B cell (primary cell): ENCODE measurements at regions not wholly inside any gene's neighbourhood (a gene's known extent, or its start where the extent isn't known, plus 50 kb on each side); places are given as distances from the start of the nearest gene placed in this dataset.

Experiments
- ATAC-seq: fragments of 200-7000 bp; cut with Tn5 transposase; one replicate; pipeline ENCODE4 v1.10.0; 2021; ENCODE audit warnings: low read depth, mild to moderate bottlenecking, moderate number of reproducible peaks, moderate library complexity
- CTCF ChIA-PET: fragments of 350-600 bp; sonication (Branson Sonifier 250); formaldehyde crosslinking; loops from one replicate; lab custom pipeline; 2021; ENCODE audit warnings: antibody characterized with exemption, inconsistent platforms; lab: Charles Lee
- POLR2A ChIA-PET: fragments of 350-600 bp; sonication (Branson Sonifier 250); formaldehyde crosslinking; loops from one replicate; lab custom pipeline; 2021; ENCODE audit warnings: antibody characterized with exemption; lab: Charles Lee
- DNase-seq: peaks from one replicate; pipeline ENCODE4 v3.0.0; 2013
- H2AFZ ChIP-seq: 2 replicates; pipeline ENCODE4 v1.6.1; 2012; ENCODE audit warnings: mild to moderate bottlenecking, low read depth, low read length; ENCODE audit not compliant: insufficient read depth, poor library complexity, severe bottlenecking
- H3K27ac ChIP-seq, 2 donors: 1 replicate in 1 of 2; 2 replicates in 1 of 2; pipeline ENCODE4 v1.5.1; 2012 to 2013; ENCODE audit warnings: low read length in 2 of 2, mild to moderate bottlenecking in 2 of 2, moderate library complexity in 1 of 2
- H3K27me3 ChIP-seq, 4 experiments: fragments of 200-600 bp in 1 of 4; sonication (generic) in 1 of 4; replicated peaks in 1 of 4; 1 replicate in 2 of 4; 2 replicates in 2 of 4; pipeline versions ENCODE4 v1.6.1 to v1.7.0; 2013 to 2016; ENCODE audit warnings: low read length in 3 of 4, mild to moderate bottlenecking in 2 of 4, mixed read lengths in 1 of 4, moderate library complexity in 1 of 4; ENCODE audit not compliant: insufficient read depth in 4 of 4, control insufficient read depth in 3 of 4; ENCODE audit errors: control extremely low read depth in 1 of 4
- H3K36me3 ChIP-seq, 2 experiments: replicated peaks in 1 of 2; 1 replicate in 1 of 2; 2 replicates in 1 of 2; pipeline versions ENCODE4 v1.6.1 to v1.7.1; 2013; ENCODE audit warnings: low read length in 1 of 2; ENCODE audit not compliant: insufficient read depth in 2 of 2, control insufficient read depth in 1 of 2; ENCODE audit errors: control extremely low read depth in 1 of 2, extremely low read depth in 1 of 2
- H3K4me1 ChIP-seq, 2 donors: fragments of 200-600 bp in 1 of 2; sonication (generic) in 1 of 2; 1 replicate in 1 of 2; 2 replicates in 1 of 2; pipeline versions ENCODE4 v1.5.1 to v1.6.1; 2013 to 2017; ENCODE audit warnings: low read length in 2 of 2; ENCODE audit not compliant: control insufficient read depth in 2 of 2, insufficient read depth in 2 of 2
- H3K4me2 ChIP-seq: replicated peaks from 2 replicates; pipeline ENCODE3; 2012; ENCODE audit warnings: mild to moderate bottlenecking, low read depth, low read length; ENCODE audit not compliant: poor library complexity, severe bottlenecking
- H3K4me3 ChIP-seq, 5 experiments: fragments of 200-600 bp in 1 of 5; sonication (generic) in 1 of 5; 1 replicate in 3 of 5; 2 replicates in 2 of 5; pipeline versions ENCODE4 v1.5.1 to v1.7.0; 2011 to 2016; ENCODE audit warnings: low read length in 4 of 5, mild to moderate bottlenecking in 4 of 5, low read depth in 2 of 5, control low read depth in 1 of 5, moderate library complexity in 1 of 5; ENCODE audit not compliant: insufficient read depth in 1 of 5; ENCODE audit errors: control extremely low read depth in 1 of 5, extremely low read depth in 1 of 5
- H3K79me2 ChIP-seq: fragments of 200-600 bp; sonication (generic); one replicate; pipeline ENCODE4 v1.6.0; 2016; ENCODE audit warnings: low read length; ENCODE audit not compliant: control insufficient read depth, insufficient read depth
- H3K9ac ChIP-seq: fragments of 200-600 bp; sonication (generic); 2 replicates; pipeline ENCODE4 v1.6.1; 2017; ENCODE audit warnings: mild to moderate bottlenecking, low read length, moderate library complexity
- H3K9me3 ChIP-seq, 3 donors: one replicate each; pipeline versions ENCODE4 v1.6.1 to v1.7.1; 2013; ENCODE audit warnings: low read length in 2 of 3; ENCODE audit not compliant: control insufficient read depth in 2 of 3, insufficient read depth in 1 of 3; ENCODE audit errors: control extremely low read depth in 1 of 3
- H4K20me1 ChIP-seq: 2 replicates; pipeline ENCODE4 v1.6.0; 2012; ENCODE audit warnings: mild to moderate bottlenecking, low read length; ENCODE audit not compliant: insufficient read depth, control insufficient read depth, poor library complexity, severe bottlenecking
- H3K27ac Mint-ChIP-seq: one replicate; pipeline ENCODE4 v1.8.0; 2021; ENCODE audit warnings: mixed read lengths
- H3K27me3 Mint-ChIP-seq: one replicate; pipeline ENCODE4 v1.8.0; 2021; ENCODE audit warnings: mixed read lengths
- H3K4me1 Mint-ChIP-seq: one replicate; pipeline ENCODE4 v1.8.0; 2021; ENCODE audit warnings: mixed read lengths
- H3K4me3 Mint-ChIP-seq: one replicate; pipeline ENCODE4 v1.8.0; 2021; ENCODE audit warnings: mixed read lengths
- H3K9me3 Mint-ChIP-seq: one replicate; pipeline ENCODE4 v1.8.0; 2022; ENCODE audit warnings: mixed read lengths; ENCODE audit not compliant: insufficient read depth
- CTCF ChIP-seq: fragments of 200-600 bp; IDR thresholded peaks from one replicate; pipeline ENCODE4 v1.8.0; 2022; ENCODE audit warnings: antibody characterized with exemption, mild to moderate bottlenecking
- EZH2 ChIP-seq: IDR thresholded peaks from 2 replicates; pipeline ENCODE4 v1.6.1; 2012; ENCODE audit warnings: borderline replicate concordance, low read depth, mild to moderate bottlenecking, moderate library complexity, low read length; ENCODE audit not compliant: insufficient read depth, poor library complexity, severe bottlenecking
- WGBS: methylation state at CpG from one replicate; pipeline ENCODE4 v1.1.5; 2013; ENCODE audit warnings: missing lambda C conversion rate; ENCODE audit not compliant: insufficient coverage; 5-methylcytosine and 5-hydroxymethylcytosine counted together
- intact Hi-C: fragments of 100-400 bp; cut with micrococcal nuclease; formaldehyde crosslinking; loops from one replicate; pipeline ENCODE4 v1.10.0; 2022

- H4K20me1 ChIP-seq: no peaks in the 10 kb centered on the region
- H3K4me1 ChIP-seq: peaks cover 14 to 25% of the 10 kb centered on the region in 2 donors
- peaks cover 0 to 12% (median 5%) of the 10 kb centered on the region in 4 experiments for H3K27me3 ChIP-seq
- ChIA-PET CTCF (interaction anchor here (1.4 kb wide), 1 partner anchor 180 kb away, joined by 5 read pairs; no protein-coding TSS in a partner anchor), POLR2A (no interaction called here)
- no peak overlapping the region for H3K27ac ChIP-seq
- no peak overlapping the region for H3K27ac Mint-ChIP-seq
- H3K27me3 Mint-ChIP-seq: peaks cover 6% of the 10 kb centered on the region
- 96% methylated on average over 15 of the region's 16 CpGs for WGBS
- no peaks in the 10 kb centered on the region for H3K9me3 Mint-ChIP-seq
- H3K4me3 ChIP-seq: no peak overlapping the region
- H3K79me2 ChIP-seq: no peaks in the 10 kb centered on the region
- DNase-seq: no peak
- TF ChIP-seq EZH2: no peak
- TF ChIP-seq CTCF: no peak
- intact Hi-C loops: no loop called here
- ATAC-seq: no peak
- peaks cover 0 to 16% (median 0%) of the 10 kb centered on the region in 3 donors for H3K9me3 ChIP-seq
- H3K4me2 ChIP-seq: no peak overlapping the region
- H3K4me3 Mint-ChIP-seq: no peak overlapping the region
- H3K4me1 Mint-ChIP-seq: peaks cover 25% of the 10 kb centered on the region
- H2AFZ ChIP-seq: no peak overlapping the region
- no peaks in the 10 kb centered on the region for H3K36me3 ChIP-seq
- H3K9ac ChIP-seq: no peak overlapping the region
These were observed 103.7 kb upstream of the CLMP start for GRCh38 chr11:123298488-123299447.

DNA sequence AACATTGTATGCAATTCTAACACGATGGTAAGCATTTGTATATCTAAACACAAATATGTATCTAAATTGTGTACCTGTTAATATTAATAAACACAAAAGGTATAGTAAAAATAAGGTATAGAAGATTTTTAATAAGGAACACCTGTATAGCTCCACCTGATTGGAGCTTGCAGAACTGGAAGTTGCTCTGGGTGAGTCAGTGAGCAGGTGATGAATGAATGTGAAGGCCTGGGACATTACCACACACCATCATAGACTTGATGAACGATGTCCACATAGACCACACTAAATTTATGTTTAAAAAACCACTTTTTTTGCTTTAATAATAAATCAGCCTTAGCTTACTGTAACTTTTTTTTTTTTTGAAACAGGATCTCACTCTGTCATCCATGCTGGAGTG is 97.6 kb upstream of the CLMP start:
- ChIA-PET CTCF (interaction anchor here (0.7 kb wide), 2 partner anchors 16 to 24 kb away, joined by 3 read pairs; no protein-coding TSS in a partner anchor), POLR2A (interaction anchor here (0.6 kb wide), 1 partner anchor 912 kb away, joined by 3 read pairs; no protein-coding TSS in a partner anchor)
- no peak overlapping the region for H3K4me2 ChIP-seq
- intact Hi-C loops: no loop called here
- H2AFZ ChIP-seq: no peak overlapping the region
- Mint-ChIP-seq H3K9me3 (no peaks in the 10 kb centered on the region), H3K27ac (no peak overlapping the region), H3K4me1 (no peaks in the 10 kb centered on the region), H3K27me3 (peaks cover 7% of the 10 kb centered on the region), H3K4me3 (no peak overlapping the region)
- ATAC-seq (no peak), DNase-seq (no peak)
- H3K79me2 ChIP-seq: no peaks in the 10 kb centered on the region
- no peaks in the 10 kb centered on the region for H4K20me1 ChIP-seq
- TF ChIP-seq CTCF (no peak), EZH2 (no peak)
- H3K4me3 ChIP-seq: no peak overlapping the region
- no peaks in the 10 kb centered on the region for H3K36me3 ChIP-seq
- no peak overlapping the region for H3K27ac ChIP-seq
- no peaks in the 10 kb centered on the region for H3K27me3 ChIP-seq
- H3K9ac ChIP-seq: no peak overlapping the region
- peaks cover 0 to under 1% (median 0%) of the 10 kb centered on the region in 3 donors for H3K9me3 ChIP-seq
- no CpG with 5 or more reads among the region's 2 CpGs for WGBS
- no peaks in the 10 kb centered on the region for H3K4me1 ChIP-seq
